ENCODE measurements at regions not wholly inside any gene's neighbourhood (a gene's known extent, or its start where the extent isn't known, plus 50 kb on each side); places are given as distances from the start of the nearest gene placed in this dataset.
"Not testable (repeated sequence)": the region's sequence is repeated elsewhere in the genome, so short reads cannot be mapped to it uniquely, and the experiment has no call there.

DNA sequence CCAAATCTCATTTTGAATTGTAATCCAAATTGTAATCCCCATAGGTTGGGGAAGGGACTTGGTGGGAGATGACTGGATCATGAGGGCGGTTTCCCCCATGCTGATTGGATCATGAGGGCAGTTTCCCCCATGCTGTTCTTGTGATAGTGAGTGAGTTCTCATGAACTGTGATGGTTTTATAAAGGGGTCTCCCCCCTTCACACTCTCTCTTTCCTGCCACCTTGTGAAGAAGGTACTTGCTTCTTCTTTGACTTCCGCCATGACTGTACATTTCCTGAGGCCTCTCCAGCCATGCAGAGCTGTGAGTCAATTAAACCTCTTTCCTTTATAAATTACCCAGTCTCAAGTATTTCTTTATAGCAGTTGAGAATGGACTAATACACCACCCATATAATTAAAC, 68.4 kb downstream of the NFKBIZ start:
- TF ChIP-seq RFX1 (IDR thresholded peaks at IDR 0.05); ZNF512B (CRISPR knock-in tag; IDR thresholded peaks at IDR 0.05; ENCODE audit: borderline replicate concordance); RAD21 (CRISPR knock-in tag; IDR thresholded peaks at IDR 0.05); FUBP1 (CRISPR knock-in tag; IDR thresholded peaks at IDR 0.05; ENCODE audit: borderline replicate concordance); ELF1 (CRISPR knock-in tag; IDR thresholded peaks at IDR 0.05); POLR2A (IDR thresholded peaks at IDR 0.05; ENCODE audit: insufficient read depth in 1 of 2, low read depth in 2 of 2, low read length in 2 of 2); POLR2AphosphoS5 (IDR thresholded peaks at IDR 0.05; ENCODE audit: low read depth, low read length); BCL6 (CRISPR knock-in tag; IDR thresholded peaks at IDR 0.05): not testable (repeated sequence)
